ENCODE measurements at regions not wholly inside any gene's neighbourhood (a gene's known extent, or its start where the extent isn't known, plus 50 kb on each side); places are given as distances from the start of the nearest gene placed in this dataset.

GRCh38 chr12:125206711-125207110, 141.5 kb downstream of the AACS start:
- Histone ChIP-seq H3K27ac (no peak overlapping the region), H3K4me3 (no peak overlapping the region), H3K9me3 (ENCODE audit: low read depth) (no peaks in the 10 kb centered on the region), H3K36me3 (no peaks in the 10 kb centered on the region), H3K27me3 (no peaks in the 10 kb centered on the region), H3K4me1 (ENCODE audit: low read depth) (no peaks in the 10 kb centered on the region)
- no peak for DNase-seq (ENCODE audit: low read depth in 1 of 2, low spot score in 1 of 2)
- TF ChIP-seq CTCF (IDR thresholded peaks at IDR 0.05; ENCODE audit: low read depth, low read length) = no peak

- Histone ChIP-seq H3K9me3 (ENCODE audit: low read depth) (no peaks in the 10 kb centered on the region), H3K4me1 (ENCODE audit: low read depth) (no peaks in the 10 kb centered on the region), H3K4me3 (no peak overlapping the region), H3K27me3 (no peaks in the 10 kb centered on the region), H3K27ac (no peak overlapping the region), H3K36me3 (no peaks in the 10 kb centered on the region)
- no peak for TF ChIP-seq CTCF (IDR thresholded peaks at IDR 0.05; ENCODE audit: low read depth, low read length)
- no peak for DNase-seq (ENCODE audit: low read depth in 1 of 2, low spot score in 1 of 2)
These were observed 143.1 kb downstream of the AACS start for GRCh38 chr12:125208334-125208733.

GRCh38 chr12:125208942-125209341, 143.7 kb downstream of the AACS start:
- no peak overlapping the region for H3K4me3 ChIP-seq
- H3K27ac ChIP-seq = no peak overlapping the region
- no peaks in the 10 kb centered on the region for H3K27me3 ChIP-seq
- no peaks in the 10 kb centered on the region for H3K36me3 ChIP-seq
- no peak for TF ChIP-seq CTCF (IDR thresholded peaks at IDR 0.05; ENCODE audit: low read depth, low read length)
- H3K9me3 ChIP-seq (ENCODE audit: low read depth) = no peaks in the 10 kb centered on the region
- H3K4me1 ChIP-seq (ENCODE audit: low read depth) = no peaks in the 10 kb centered on the region
- no peak for DNase-seq (ENCODE audit: low read depth in 1 of 2, low spot score in 1 of 2)

- DNase-seq (ENCODE audit: low read depth in 1 of 2, low spot score in 1 of 2) = no peak
- Histone ChIP-seq H3K27me3 (no peaks in the 10 kb centered on the region), H3K4me1 (ENCODE audit: low read depth) (no peaks in the 10 kb centered on the region), H3K9me3 (ENCODE audit: low read depth) (no peaks in the 10 kb centered on the region), H3K4me3 (no peak overlapping the region), H3K27ac (no peak overlapping the region), H3K36me3 (no peaks in the 10 kb centered on the region)
- no peak for TF ChIP-seq CTCF (IDR thresholded peaks at IDR 0.05; ENCODE audit: low read depth, low read length)
These were observed 145.0 kb downstream of the AACS start for GRCh38 chr12:125210104-125210755.

GRCh38 chr12:125211464-125211863, 146.2 kb downstream of the AACS start:
- no peaks in the 10 kb centered on the region for H3K27me3 ChIP-seq
- no peak overlapping the region for H3K27ac ChIP-seq
- DNase-seq (ENCODE audit: low read depth in 1 of 2, low spot score in 1 of 2) = no peak
- H3K36me3 ChIP-seq = no peaks in the 10 kb centered on the region
- H3K9me3 ChIP-seq (ENCODE audit: low read depth) = no peaks in the 10 kb centered on the region
- no peaks in the 10 kb centered on the region for H3K4me1 ChIP-seq (ENCODE audit: low read depth)
- no peak for TF ChIP-seq CTCF (IDR thresholded peaks at IDR 0.05; ENCODE audit: low read depth, low read length)
- no peak overlapping the region for H3K4me3 ChIP-seq
